ENCODE measurements at regions not wholly inside any gene's neighbourhood (a gene's known extent, or its start where the extent isn't known, plus 50 kb on each side); places are given as distances from the start of the nearest gene placed in this dataset.

- ATAC-seq (ENCODE audit: insufficient number of reproducible peaks, low FRiP score, low read depth) (no peak), DNase-seq (ENCODE audit: low spot score) (no peak)
- TF ChIP-seq CTCF (IDR thresholded peaks at IDR 0.05), result no peak
- no peak overlapping the region for H3K4me3 ChIP-seq
- no peaks in the 10 kb centered on the region for H3K27me3 ChIP-seq (replicated peaks; ENCODE audit: insufficient read depth)
- H3K9me3 ChIP-seq, result no peaks in the 10 kb centered on the region
- no peaks in the 10 kb centered on the region for H3K36me3 ChIP-seq
- no peak overlapping the region for H3K27ac ChIP-seq
- H3K4me1 ChIP-seq (ENCODE audit: control insufficient read depth in 1 of 2, low read depth in 2 of 2), result no peaks in the 10 kb centered on the region
These were observed 81.4 kb upstream of the CFAP20DC start for GRCh38 chr3:59131016-59131766.

- H3K27me3 ChIP-seq (replicated peaks; ENCODE audit: insufficient read depth), result no peaks in the 10 kb centered on the region
- TF ChIP-seq CTCF (IDR thresholded peaks at IDR 0.05), result no peak
These were observed 78.9 kb upstream of the CFAP20DC start for GRCh38 chr3:59128685-59129084.

GRCh38 chr3:59127071-59127470 is 77.2 kb upstream of the CFAP20DC start:
- TF ChIP-seq CTCF (IDR thresholded peaks at IDR 0.05), result no peak
- DNase-seq (ENCODE audit: low spot score) (no peak), ATAC-seq (ENCODE audit: insufficient number of reproducible peaks, low FRiP score, low read depth) (no peak)
- Histone ChIP-seq H3K27ac (no peak overlapping the region), H3K27me3 (replicated peaks; ENCODE audit: insufficient read depth) (no peaks in the 10 kb centered on the region), H3K36me3 (no peaks in the 10 kb centered on the region), H3K9me3 (no peaks in the 10 kb centered on the region), H3K4me3 (no peak overlapping the region), H3K4me1 (ENCODE audit: control insufficient read depth in 1 of 2, low read depth in 2 of 2) (no peaks in the 10 kb centered on the region)

More at GRCh38 chr3:59128685-59129084, 78.9 kb upstream of the CFAP20DC start:
- Histone ChIP-seq H3K36me3 (no peaks in the 10 kb centered on the region), H3K4me1 (ENCODE audit: control insufficient read depth in 1 of 2, low read depth in 2 of 2) (no peaks in the 10 kb centered on the region), H3K27ac (no peak overlapping the region), H3K9me3 (no peaks in the 10 kb centered on the region), H3K4me3 (no peak overlapping the region)
- DNase-seq (ENCODE audit: low spot score) (no peak), ATAC-seq (ENCODE audit: insufficient number of reproducible peaks, low FRiP score, low read depth) (no peak)

GRCh38 chr3:59126446-59126845 is 76.6 kb upstream of the CFAP20DC start:
- TF ChIP-seq CTCF (IDR thresholded peaks at IDR 0.05), result no peak
- no peaks in the 10 kb centered on the region for H3K4me1 ChIP-seq (ENCODE audit: control insufficient read depth in 1 of 2, low read depth in 2 of 2)
- H3K27ac ChIP-seq, result no peak overlapping the region
- no peak overlapping the region for H3K4me3 ChIP-seq
- ATAC-seq (ENCODE audit: insufficient number of reproducible peaks, low FRiP score, low read depth), result no peak
- H3K36me3 ChIP-seq, result no peaks in the 10 kb centered on the region
- no peak for DNase-seq (ENCODE audit: low spot score)
- no peaks in the 10 kb centered on the region for H3K27me3 ChIP-seq (replicated peaks; ENCODE audit: insufficient read depth)
- H3K9me3 ChIP-seq, result no peaks in the 10 kb centered on the region

GRCh38 chr3:59121346-59122144 is 71.7 kb upstream of the CFAP20DC start:
- H3K27me3 ChIP-seq (replicated peaks; ENCODE audit: insufficient read depth), result no peaks in the 10 kb centered on the region
- no peak overlapping the region for H3K27ac ChIP-seq
- H3K4me3 ChIP-seq, result no peak overlapping the region
- no peak for ATAC-seq (ENCODE audit: insufficient number of reproducible peaks, low FRiP score, low read depth)
- H3K9me3 ChIP-seq, result no peaks in the 10 kb centered on the region
- TF ChIP-seq CTCF (IDR thresholded peaks at IDR 0.05), result no peak
- H3K4me1 ChIP-seq (ENCODE audit: control insufficient read depth in 1 of 2, low read depth in 2 of 2), result no peaks in the 10 kb centered on the region
- H3K36me3 ChIP-seq, result no peaks in the 10 kb centered on the region
- DNase-seq (ENCODE audit: low spot score), result no peak
